ENCODE measurements at regions not wholly inside any gene's neighbourhood (a gene's known extent, or its start where the extent isn't known, plus 50 kb on each side); places are given as distances from the start of the nearest gene placed in this dataset.
A peak's percentile ranks its signal among the peaks of the same experiment; 100 is the strongest.

GRCh38 chr10:31582365-31583052 lies 263.5 kb downstream of the ZEB1 start:
- no peaks in the 10 kb centered on the region for H3K36me3 ChIP-seq (ENCODE audit: control insufficient read depth in 2 of 2, insufficient read depth in 2 of 2, low read length in 1 of 2)
- 61% methylated on average over 8 of the region's 8 CpGs for WGBS
- H3K27ac ChIP-seq (ENCODE audit: low read depth in 1 of 2, low read length in 1 of 2): no peak overlapping the region
- DNase-seq (ENCODE audit: low read depth in 6 of 9, low spot score in 9 of 9): no peak
- no peaks in the 10 kb centered on the region for H3K27me3 ChIP-seq (ENCODE audit: control insufficient read depth in 2 of 2, insufficient read depth in 1 of 2, low read length in 1 of 2)
- H3K9me3 ChIP-seq (ENCODE audit: control insufficient read depth in 2 of 2, insufficient read depth in 1 of 2, low read length in 1 of 2): peaks cover 0 to 4% of the 10 kb centered on the region in 2 donors
- H3K4me1 ChIP-seq (ENCODE audit: control insufficient read depth in 2 of 2, insufficient read depth in 2 of 2, low read length in 2 of 2): peaks cover 12 to 39% of the 10 kb centered on the region in 2 donors
- no peak overlapping the region for H3K4me3 ChIP-seq (ENCODE audit: low read length in 2 of 2)

- Histone ChIP-seq H3K36me3 (ENCODE audit: control insufficient read depth in 2 of 2, insufficient read depth in 2 of 2, low read length in 1 of 2) (no peaks in the 10 kb centered on the region), H3K4me1 (ENCODE audit: control insufficient read depth in 2 of 2, insufficient read depth in 2 of 2, low read length in 2 of 2) (peaks cover 12 to 37% of the 10 kb centered on the region in 2 donors), H3K27me3 (ENCODE audit: control insufficient read depth in 2 of 2, insufficient read depth in 1 of 2, low read length in 1 of 2) (no peaks in the 10 kb centered on the region), H3K27ac (ENCODE audit: low read depth in 1 of 2, low read length in 1 of 2) (no peak overlapping the region), H3K4me3 (ENCODE audit: low read length in 2 of 2) (no peak overlapping the region), H3K9me3 (ENCODE audit: control insufficient read depth in 2 of 2, insufficient read depth in 1 of 2, low read length in 1 of 2) (no peaks in the 10 kb centered on the region)
- WGBS: 59% methylated on average over 9 of the region's 9 CpGs
- DNase-seq (ENCODE audit: low read depth in 6 of 9, low spot score in 9 of 9): peak in 1 of 9 donors; percentile 33
Observed at GRCh38 chr10:31581741-31582323, 262.8 kb downstream of the ZEB1 start.

GRCh38 chr10:31580646-31581045 lies 261.6 kb downstream of the ZEB1 start:
- WGBS: 96% methylated on average over 5 of the region's 5 CpGs
- H3K27ac ChIP-seq (ENCODE audit: low read depth in 1 of 2, low read length in 1 of 2): no peak overlapping the region
- no peak for DNase-seq (ENCODE audit: low read depth in 6 of 9, low spot score in 9 of 9)

More at GRCh38 chr10:31580646-31581045, 261.6 kb downstream of the ZEB1 start:
- no peak overlapping the region for H3K4me3 ChIP-seq (ENCODE audit: low read length in 2 of 2)
- no peaks in the 10 kb centered on the region for H3K36me3 ChIP-seq (ENCODE audit: control insufficient read depth in 2 of 2, insufficient read depth in 2 of 2, low read length in 1 of 2)
- peaks cover 12 to 34% of the 10 kb centered on the region in 2 donors for H3K4me1 ChIP-seq (ENCODE audit: control insufficient read depth in 2 of 2, insufficient read depth in 2 of 2, low read length in 2 of 2)
- no peaks in the 10 kb centered on the region for H3K27me3 ChIP-seq (ENCODE audit: control insufficient read depth in 2 of 2, insufficient read depth in 1 of 2, low read length in 1 of 2)
- H3K9me3 ChIP-seq (ENCODE audit: control insufficient read depth in 2 of 2, insufficient read depth in 1 of 2, low read length in 1 of 2): no peaks in the 10 kb centered on the region

Measured in thymus (tissue), 11 donors.